SK-N-SH (cell line): ENCODE measurements at regions not wholly inside any gene's neighbourhood (a gene's known extent, or its start where the extent isn't known, plus 50 kb on each side); places are given as distances from the start of the nearest gene placed in this dataset.

Experiments used
- CTCF ChIP-seq: fragments of 200-600 bp; sonication (generic); IDR thresholded peaks from 2 replicates; pipeline ENCODE4 v1.6.1; 2017; ENCODE audit warnings: antibody characterized with exemption, mild to moderate bottlenecking, moderate library complexity
- EP300 ChIP-seq, 2 experiments: IDR thresholded peaks; 2 replicates each; pipeline versions ENCODE4 v1.4.0 to v1.6.1; 2012; ENCODE audit warnings: borderline replicate concordance in 1 of 2, low read depth in 1 of 2, low read length in 1 of 2
- EZH2phosphoT487 ChIP-seq: fragments of 200-600 bp; sonication (generic); IDR thresholded peaks from 2 replicates; pipeline ENCODE4 v1.6.1; 2017; ENCODE audit warnings: low read depth, mixed run types, mild to moderate bottlenecking, antibody characterized with exemption, moderate library complexity, borderline replicate concordance
- GABPA ChIP-seq: IDR thresholded peaks from 2 replicates; pipeline ENCODE4 v1.4.0; 2012; ENCODE audit warnings: low read depth, mild to moderate bottlenecking
- GATA2 ChIP-seq: sonication (generic); formaldehyde crosslinking; IDR thresholded peaks from 2 replicates; pipeline ENCODE4 v1.5.0; 2020; ENCODE audit warnings: mild to moderate bottlenecking, missing genetic modification reagents
- MAX ChIP-seq: IDR thresholded peaks from 2 replicates; pipeline ENCODE4 v1.4.0; 2012; ENCODE audit warnings: low read depth
- POLR2AphosphoS5 ChIP-seq: IDR thresholded peaks from 2 replicates; pipeline ENCODE4 v1.6.1; 2012; ENCODE audit warnings: low read depth, low read length
- RAD21 ChIP-seq: IDR thresholded peaks from 2 replicates; pipeline ENCODE4 v1.6.1; 2012; ENCODE audit warnings: mild to moderate bottlenecking, low read length
- REST ChIP-seq: IDR thresholded peaks from 2 replicates; pipeline ENCODE4 v1.6.1; 2012; ENCODE audit warnings: mild to moderate bottlenecking, low read depth, low read length, moderate library complexity
- RFX5 ChIP-seq: IDR thresholded peaks from 2 replicates; pipeline ENCODE4 v1.6.1; 2012; ENCODE audit warnings: mild to moderate bottlenecking, improper control_type of control experiment, low read length
- TCF12 ChIP-seq: IDR thresholded peaks from 2 replicates; pipeline ENCODE4 v1.4.0; 2012
- TEAD4 ChIP-seq: IDR thresholded peaks from 2 replicates; pipeline ENCODE4 v1.4.0; 2012; ENCODE audit warnings: mild to moderate bottlenecking, borderline replicate concordance; ENCODE audit not compliant: insufficient read depth

DNA sequence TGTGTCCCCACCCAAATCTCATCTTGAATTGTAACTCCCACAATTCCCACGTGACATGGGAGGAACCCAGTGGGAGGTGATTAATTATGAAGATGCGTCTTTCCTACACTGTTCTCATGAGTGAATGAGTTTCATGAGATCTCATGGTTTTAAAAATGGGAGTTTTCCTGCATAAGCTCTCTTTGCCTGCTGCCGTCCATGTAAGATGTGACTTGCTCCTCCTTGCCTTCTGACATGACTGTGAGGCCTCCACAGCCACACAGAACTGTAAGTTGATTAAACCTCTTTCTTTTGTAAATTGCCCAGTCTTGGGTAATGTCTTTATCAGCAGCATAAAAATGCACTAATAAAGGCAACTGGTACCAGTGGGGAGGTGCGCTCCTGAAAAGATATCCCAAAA is 67.7 kb upstream of the DRGX start:
- no peak for TF ChIP-seq TEAD4
- TF ChIP-seq MAX: no peak
- TF ChIP-seq CTCF: no peak
- TF ChIP-seq GATA2 (CRISPR knock-in tag): no peak
- no peak for TF ChIP-seq POLR2AphosphoS5
- no peak for TF ChIP-seq REST
- no peak for TF ChIP-seq EZH2phosphoT487
- TF ChIP-seq RFX5: no peak
- no peak for TF ChIP-seq RAD21
- no peak for TF ChIP-seq GABPA
- TF ChIP-seq TCF12: no peak
- no peak for TF ChIP-seq EP300 (IDR thresholded peaks at IDR 0.05; ENCODE audit: borderline replicate concordance in 1 of 2, low read depth in 1 of 2, low read length in 1 of 2)
